ENCODE measurements at regions not wholly inside any gene's neighbourhood (a gene's known extent, or its start where the extent isn't known, plus 50 kb on each side); places are given as distances from the start of the nearest gene placed in this dataset.

- no peak for DNase-seq (ENCODE audit: low read depth, low spot score)
- no peak overlapping the region for H3K27ac ChIP-seq
Observed at GRCh38 chr9:88937248-88937647, 54.0 kb upstream of the S1PR3 start.

DNA sequence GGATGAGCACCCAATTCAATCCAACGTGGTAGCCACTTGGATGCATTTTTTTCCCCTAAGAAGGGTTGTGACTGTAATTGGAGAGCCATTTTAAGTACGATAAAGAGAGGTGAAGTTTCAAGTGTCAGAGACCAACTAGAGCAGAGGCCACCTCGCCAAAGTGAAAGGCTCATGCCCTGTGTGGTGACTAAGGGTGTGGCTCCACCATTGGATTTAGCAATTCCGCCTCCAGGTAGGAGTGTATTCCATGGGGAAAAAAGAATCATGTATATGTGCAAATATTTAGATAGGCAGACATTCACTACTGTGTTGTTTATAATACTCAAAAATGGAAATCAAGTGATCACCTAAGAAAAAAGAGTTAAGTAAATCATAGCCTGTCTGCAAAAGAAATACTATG, 53.1 kb upstream of the S1PR3 start:
- no peak for DNase-seq (ENCODE audit: low read depth, low spot score)
- no peak overlapping the region for H3K27ac ChIP-seq

All from epithelial cell of prostate (primary cell).